HEK293 (cell line): ENCODE measurements at regions not wholly inside any gene's neighbourhood (a gene's known extent, or its start where the extent isn't known, plus 50 kb on each side); places are given as distances from the start of the nearest gene placed in this dataset.

ENCODE experiments used
- CTCF ChIA-PET: fragments of 350-600 bp; formaldehyde crosslinking; extraction: SDS; loops from one replicate; lab custom pipeline; 2021; ENCODE audit warnings: antibody characterized with exemption; lab: Yijun Ruan, JAX
- POLR2A ChIA-PET: fragments of 300-600 bp; formaldehyde crosslinking; extraction: SDS; loops from one replicate; lab custom pipeline; 2020; ENCODE audit warnings: antibody characterized with exemption, inconsistent platforms; lab: Yijun Ruan, JAX
- H3K27ac ChIP-seq: fragments of 200-500 bp; sonication (Bioruptor generic); 2 replicates; pipeline ENCODE4 v1.5.1; 2014; ENCODE audit warnings: low read depth, low read length, control low read depth, inconsistent platforms; ENCODE audit errors: extremely low read depth
- H3K36me3 ChIP-seq, 2 experiments: fragments of 200-500 bp in 1 of 2; sonication (Bioruptor generic) in 1 of 2; 1 replicate in 1 of 2; 2 replicates in 1 of 2; pipeline ENCODE4 v1.5.1; 2014 to 2017; ENCODE audit warnings: inconsistent platforms in 2 of 2, low read length in 2 of 2; ENCODE audit not compliant: control insufficient read depth in 2 of 2, insufficient read depth in 1 of 2
- H3K4me1 ChIP-seq: fragments of 200-500 bp; sonication (Bioruptor generic); 2 replicates; pipeline ENCODE4 v1.5.1; 2014; ENCODE audit warnings: mild to moderate bottlenecking, low read length, inconsistent platforms; ENCODE audit not compliant: control insufficient read depth, insufficient read depth
- H3K4me3 ChIP-seq: 2 replicates; pipeline ENCODE4 v1.5.1; 2011; ENCODE audit warnings: low read depth, mild to moderate bottlenecking, control low read depth, low read length, moderate library complexity
- H3K9me3 ChIP-seq: fragments of 200-500 bp; sonication (Bioruptor generic); 2 replicates; pipeline ENCODE4 v1.5.1; 2014; ENCODE audit warnings: low read depth, low read length, inconsistent platforms; ENCODE audit not compliant: control insufficient read depth, insufficient read depth
- BCL11B ChIP-seq: fragments of 450-650 bp; formaldehyde crosslinking; IDR thresholded peaks from 2 replicates; pipeline ENCODE4 v1.5.1; 2016; ENCODE audit warnings: low read depth, missing biosample characterization, missing genetic modification characterization
- GLIS1 ChIP-seq: fragments of 450-650 bp; formaldehyde crosslinking; IDR thresholded peaks from 2 replicates; pipeline ENCODE4 v1.5.1; 2016; ENCODE audit warnings: missing biosample characterization, missing genetic modification characterization
- HOXC10 ChIP-seq: sonication (generic); formaldehyde crosslinking; IDR thresholded peaks from 2 replicates; pipeline ENCODE4 v1.8.1; 2023; ENCODE audit warnings: mild to moderate bottlenecking, missing genetic modification reagents
- PBX3 ChIP-seq: sonication (generic); formaldehyde crosslinking; IDR thresholded peaks from 2 replicates; pipeline ENCODE4 v1.8.1; 2022; ENCODE audit warnings: mild to moderate bottlenecking, moderate library complexity, missing genetic modification reagents
- ZBTB20 ChIP-seq: fragments of 450-650 bp; formaldehyde crosslinking; IDR thresholded peaks from 2 replicates; pipeline ENCODE4 v1.5.1; 2016; ENCODE audit warnings: missing biosample characterization, missing genetic modification characterization
- ZFHX2 ChIP-seq: fragments of 450-650 bp; formaldehyde crosslinking; conservative IDR thresholded peaks from 2 replicates; pipeline ENCODE4 v1.5.1; 2016; ENCODE audit warnings: missing biosample characterization, missing genetic modification characterization
- ZFP41 ChIP-seq: fragments of 450-650 bp; formaldehyde crosslinking; IDR thresholded peaks from 2 replicates; pipeline ENCODE4 v1.5.1; 2016; ENCODE audit warnings: missing biosample characterization, missing genetic modification characterization, borderline replicate concordance
- ZNF112 ChIP-seq: fragments of 450-650 bp; formaldehyde crosslinking; IDR thresholded peaks from 2 replicates; pipeline ENCODE4 v1.5.0; 2017; ENCODE audit warnings: missing biosample characterization, missing genetic modification characterization
- ZNF121 ChIP-seq: fragments of 450-650 bp; formaldehyde crosslinking; IDR thresholded peaks from 2 replicates; pipeline ENCODE4 v1.5.1; 2016; ENCODE audit warnings: missing biosample characterization, missing genetic modification characterization
- ZNF174 ChIP-seq: fragments of 450-650 bp; formaldehyde crosslinking; IDR thresholded peaks from 2 replicates; pipeline ENCODE4 v1.5.0; 2017; ENCODE audit warnings: missing biosample characterization, mild to moderate bottlenecking, missing genetic modification characterization
- ZNF18 ChIP-seq: fragments of 450-650 bp; formaldehyde crosslinking; IDR thresholded peaks from 2 replicates; pipeline ENCODE4 v1.5.1; 2016; ENCODE audit warnings: missing biosample characterization, missing genetic modification characterization
- ZNF202 ChIP-seq: fragments of 450-650 bp; formaldehyde crosslinking; IDR thresholded peaks from 2 replicates; pipeline ENCODE4 v1.5.1; 2016; ENCODE audit warnings: missing biosample characterization, missing genetic modification characterization, borderline replicate concordance
- ZNF24 ChIP-seq: fragments of 450-650 bp; formaldehyde crosslinking; IDR thresholded peaks from 2 replicates; pipeline ENCODE4 v1.5.1; 2016; ENCODE audit warnings: missing biosample characterization, missing genetic modification characterization
- ZNF292 ChIP-seq: fragments of 450-650 bp; formaldehyde crosslinking; IDR thresholded peaks from 2 replicates; pipeline ENCODE4 v1.5.1; 2016; ENCODE audit warnings: low read depth, missing biosample characterization, missing genetic modification characterization, borderline replicate concordance
- ZNF37A ChIP-seq: fragments of 450-650 bp; IDR thresholded peaks from 2 replicates; pipeline ENCODE4 v1.5.1; 2018; ENCODE audit warnings: missing biosample characterization, missing genetic modification characterization
- ZNF521 ChIP-seq: fragments of 450-650 bp; formaldehyde crosslinking; IDR thresholded peaks from 2 replicates; pipeline ENCODE4 v1.5.1; 2017; ENCODE audit warnings: missing biosample characterization, mild to moderate bottlenecking, missing genetic modification characterization
- ZNF626 ChIP-seq: fragments of 450-650 bp; sonication (Bioruptor Pico); formaldehyde crosslinking; IDR thresholded peaks from 2 replicates; pipeline ENCODE4 v1.5.1; 2018; ENCODE audit warnings: missing biosample characterization, missing genetic modification characterization, inconsistent platforms
- ZNF658 ChIP-seq: fragments of 450-650 bp; formaldehyde crosslinking; IDR thresholded peaks from 2 replicates; pipeline ENCODE4; 2016; ENCODE audit warnings: missing biosample characterization, missing genetic modification characterization
- ZNF692 ChIP-seq: fragments of 450-650 bp; formaldehyde crosslinking; IDR thresholded peaks from 2 replicates; pipeline ENCODE4 v1.5.1; 2016; ENCODE audit warnings: missing biosample characterization, missing genetic modification characterization
- ZNF701 ChIP-seq: fragments of 450-650 bp; formaldehyde crosslinking; IDR thresholded peaks from 2 replicates; pipeline ENCODE4 v1.5.1; 2016; ENCODE audit warnings: missing biosample characterization, missing genetic modification characterization
- ZSCAN23 ChIP-seq: fragments of 450-650 bp; formaldehyde crosslinking; IDR thresholded peaks from 2 replicates; pipeline ENCODE4 v1.5.1; 2016; ENCODE audit warnings: missing biosample characterization, missing genetic modification characterization

GRCh38 chr1:81695741-81696140 lies 105.0 kb upstream of the ADGRL2 start:
- H3K4me3 ChIP-seq = no peak overlapping the region
- TF ChIP-seq ZNF121 (0 out of 2 replicates have a peak, but pooled peaks have one; percentile 10), ZNF692 (tag by site-specific recombination) (no peak), BCL11B (tag by site-specific recombination) (no peak), ZNF18 (tag by site-specific recombination) (peak; percentile 63; the same call in 1 of the 2 replicates)
- H3K4me1 ChIP-seq = no peaks in the 10 kb centered on the region
- no peaks in the 10 kb centered on the region for H3K36me3 ChIP-seq
- ChIA-PET POLR2A (no interaction called here), CTCF (interaction anchor here (0.6 kb wide), 1 partner anchor 496 kb away, joined by 8 read pairs; no protein-coding TSS in a partner anchor)
- no peak overlapping the region for H3K27ac ChIP-seq
- H3K9me3 ChIP-seq = no peaks in the 10 kb centered on the region

- Histone ChIP-seq H3K4me3 (no peak overlapping the region), H3K36me3 (no peaks in the 10 kb centered on the region), H3K4me1 (no peaks in the 10 kb centered on the region), H3K27ac (no peak overlapping the region), H3K9me3 (no peaks in the 10 kb centered on the region)
- ChIA-PET POLR2A (no interaction called here), CTCF (no interaction called here)
- TF ChIP-seq ZSCAN23 (tag by site-specific recombination) = no peak
- TF ChIP-seq ZNF626 (tag by site-specific recombination) = no peak
Observed at GRCh38 chr1:81693316-81693715, 107.4 kb upstream of the ADGRL2 start.

GRCh38 chr1:81690676-81691453 lies 109.9 kb upstream of the ADGRL2 start:
- CTCF ChIA-PET = no interaction called here
- H3K9me3 ChIP-seq = no peaks in the 10 kb centered on the region
- H3K36me3 ChIP-seq = no peaks in the 10 kb centered on the region
- no peak overlapping the region for H3K4me3 ChIP-seq
- H3K4me1 ChIP-seq = no peaks in the 10 kb centered on the region
- TF ChIP-seq ZNF521 (tag by site-specific recombination) (no peak), ZBTB20 (tag by site-specific recombination) (no peak), ZNF24 (no peak), ZNF37A (tag by site-specific recombination) (no peak), ZNF174 (tag by site-specific recombination) (no peak), HOXC10 (CRISPR knock-in tag) (no peak), GLIS1 (tag by site-specific recombination) (no peak), PBX3 (CRISPR knock-in tag) (no peak), ZFP41 (tag by site-specific recombination) (no peak), ZNF701 (tag by site-specific recombination) (no peak), ZNF292 (tag by site-specific recombination) (no peak), ZNF112 (tag by site-specific recombination) (no peak), ZNF658 (tag by site-specific recombination) (no peak), ZFHX2 (tag by site-specific recombination) (no peak), ZNF202 (no peak)
- no peak overlapping the region for H3K27ac ChIP-seq
- POLR2A ChIA-PET = interaction anchor here (0.6 kb wide), 1 partner anchor 88 kb away, joined by 3 read pairs; no protein-coding TSS in a partner anchor
